SK-N-SH (cell line): ENCODE measurements at regions not wholly inside any gene's neighbourhood (a gene's known extent, or its start where the extent isn't known, plus 50 kb on each side); places are given as distances from the start of the nearest gene placed in this dataset.

Experiments
- FOXM1 ChIP-seq: IDR thresholded peaks from 2 replicates; pipeline ENCODE4 v1.4.0; 2012; ENCODE audit warnings: low read depth, mild to moderate bottlenecking
- GABPA ChIP-seq: IDR thresholded peaks from 2 replicates; pipeline ENCODE4 v1.4.0; 2012; ENCODE audit warnings: low read depth, mild to moderate bottlenecking
- TAF1 ChIP-seq: IDR thresholded peaks from 2 replicates; pipeline ENCODE4 v1.6.1; 2012; ENCODE audit warnings: low read depth, mild to moderate bottlenecking, low read length, moderate library complexity, borderline replicate concordance
- TF ChIP-seq, protein P1 (sequence below): fragments of 200-600 bp; sonication (generic); IDR thresholded peaks from 2 replicates; pipeline ENCODE4 v1.6.1; 2017; ENCODE audit warnings: antibody characterized with exemption, mild to moderate bottlenecking, moderate library complexity
- TF ChIP-seq, protein P2 (sequence below): fragments of 150-350 bp; IDR thresholded peaks from 2 replicates; pipeline ENCODE4 v1.6.1; 2016; ENCODE audit warnings: mild to moderate bottlenecking, low read depth, low read length
- TF ChIP-seq, protein P3 (sequence below): IDR thresholded peaks from 2 replicates; pipeline ENCODE4; 2012

DNA sequence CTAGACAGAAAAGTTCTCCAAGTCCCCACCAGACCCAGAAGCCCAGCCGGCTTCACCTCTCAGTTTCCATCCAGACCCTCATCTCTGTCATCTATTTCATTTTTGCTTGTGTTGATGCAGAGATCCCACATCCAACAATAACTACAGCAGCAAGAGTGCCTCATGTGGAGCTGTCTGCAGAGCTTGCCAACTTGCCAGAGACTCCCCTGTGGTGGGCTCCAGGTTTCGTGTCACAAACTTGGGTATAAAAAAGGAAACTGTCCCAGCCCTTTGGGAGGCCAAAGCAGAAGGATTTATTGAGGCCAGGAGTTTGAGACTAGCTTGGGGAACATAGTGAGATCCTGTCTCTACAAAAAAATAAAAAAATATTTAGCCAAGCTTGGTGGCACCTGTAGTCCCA lies 182.4 kb upstream of the ATP10A start:
- TF ChIP-seq GABPA (no peak), FOXM1 (no peak), TAF1 (no peak)
- TF ChIP-seq, protein P1, sequence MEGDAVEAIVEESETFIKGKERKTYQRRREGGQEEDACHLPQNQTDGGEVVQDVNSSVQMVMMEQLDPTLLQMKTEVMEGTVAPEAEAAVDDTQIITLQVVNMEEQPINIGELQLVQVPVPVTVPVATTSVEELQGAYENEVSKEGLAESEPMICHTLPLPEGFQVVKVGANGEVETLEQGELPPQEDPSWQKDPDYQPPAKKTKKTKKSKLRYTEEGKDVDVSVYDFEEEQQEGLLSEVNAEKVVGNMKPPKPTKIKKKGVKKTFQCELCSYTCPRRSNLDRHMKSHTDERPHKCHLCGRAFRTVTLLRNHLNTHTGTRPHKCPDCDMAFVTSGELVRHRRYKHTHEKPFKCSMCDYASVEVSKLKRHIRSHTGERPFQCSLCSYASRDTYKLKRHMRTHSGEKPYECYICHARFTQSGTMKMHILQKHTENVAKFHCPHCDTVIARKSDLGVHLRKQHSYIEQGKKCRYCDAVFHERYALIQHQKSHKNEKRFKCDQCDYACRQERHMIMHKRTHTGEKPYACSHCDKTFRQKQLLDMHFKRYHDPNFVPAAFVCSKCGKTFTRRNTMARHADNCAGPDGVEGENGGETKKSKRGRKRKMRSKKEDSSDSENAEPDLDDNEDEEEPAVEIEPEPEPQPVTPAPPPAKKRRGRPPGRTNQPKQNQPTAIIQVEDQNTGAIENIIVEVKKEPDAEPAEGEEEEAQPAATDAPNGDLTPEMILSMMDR, result no peak
- TF ChIP-seq, protein P2, sequence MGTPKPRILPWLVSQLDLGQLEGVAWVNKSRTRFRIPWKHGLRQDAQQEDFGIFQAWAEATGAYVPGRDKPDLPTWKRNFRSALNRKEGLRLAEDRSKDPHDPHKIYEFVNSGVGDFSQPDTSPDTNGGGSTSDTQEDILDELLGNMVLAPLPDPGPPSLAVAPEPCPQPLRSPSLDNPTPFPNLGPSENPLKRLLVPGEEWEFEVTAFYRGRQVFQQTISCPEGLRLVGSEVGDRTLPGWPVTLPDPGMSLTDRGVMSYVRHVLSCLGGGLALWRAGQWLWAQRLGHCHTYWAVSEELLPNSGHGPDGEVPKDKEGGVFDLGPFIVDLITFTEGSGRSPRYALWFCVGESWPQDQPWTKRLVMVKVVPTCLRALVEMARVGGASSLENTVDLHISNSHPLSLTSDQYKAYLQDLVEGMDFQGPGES, result no peak
- TF ChIP-seq, protein P3, sequence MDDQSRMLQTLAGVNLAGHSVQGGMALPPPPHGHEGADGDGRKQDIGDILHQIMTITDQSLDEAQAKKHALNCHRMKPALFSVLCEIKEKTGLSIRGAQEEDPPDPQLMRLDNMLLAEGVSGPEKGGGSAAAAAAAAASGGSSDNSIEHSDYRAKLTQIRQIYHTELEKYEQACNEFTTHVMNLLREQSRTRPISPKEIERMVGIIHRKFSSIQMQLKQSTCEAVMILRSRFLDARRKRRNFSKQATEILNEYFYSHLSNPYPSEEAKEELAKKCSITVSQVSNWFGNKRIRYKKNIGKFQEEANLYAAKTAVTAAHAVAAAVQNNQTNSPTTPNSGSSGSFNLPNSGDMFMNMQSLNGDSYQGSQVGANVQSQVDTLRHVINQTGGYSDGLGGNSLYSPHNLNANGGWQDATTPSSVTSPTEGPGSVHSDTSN, result no peak
